ENCODE measurements at regions not wholly inside any gene's neighbourhood (a gene's known extent, or its start where the extent isn't known, plus 50 kb on each side); places are given as distances from the start of the nearest gene placed in this dataset.

GRCh38 chr2:56583796-56584315 is 400.1 kb downstream of the CCDC85A start:
- TF ChIP-seq EZH2phosphoT487 (IDR thresholded peaks at IDR 0.05; ENCODE audit: low read depth, severe bottlenecking, unreplicated experiment) (no peak), CTCF (IDR thresholded peaks at IDR 0.05; ENCODE audit: poor library complexity) (no peak)

Data from hepatocyte (in vitro differentiated cells).